ENCODE measurements at regions not wholly inside any gene's neighbourhood (a gene's known extent, or its start where the extent isn't known, plus 50 kb on each side); places are given as distances from the start of the nearest gene placed in this dataset.
A peak's percentile ranks its signal among the peaks of the same experiment; 100 is the strongest.

DNA sequence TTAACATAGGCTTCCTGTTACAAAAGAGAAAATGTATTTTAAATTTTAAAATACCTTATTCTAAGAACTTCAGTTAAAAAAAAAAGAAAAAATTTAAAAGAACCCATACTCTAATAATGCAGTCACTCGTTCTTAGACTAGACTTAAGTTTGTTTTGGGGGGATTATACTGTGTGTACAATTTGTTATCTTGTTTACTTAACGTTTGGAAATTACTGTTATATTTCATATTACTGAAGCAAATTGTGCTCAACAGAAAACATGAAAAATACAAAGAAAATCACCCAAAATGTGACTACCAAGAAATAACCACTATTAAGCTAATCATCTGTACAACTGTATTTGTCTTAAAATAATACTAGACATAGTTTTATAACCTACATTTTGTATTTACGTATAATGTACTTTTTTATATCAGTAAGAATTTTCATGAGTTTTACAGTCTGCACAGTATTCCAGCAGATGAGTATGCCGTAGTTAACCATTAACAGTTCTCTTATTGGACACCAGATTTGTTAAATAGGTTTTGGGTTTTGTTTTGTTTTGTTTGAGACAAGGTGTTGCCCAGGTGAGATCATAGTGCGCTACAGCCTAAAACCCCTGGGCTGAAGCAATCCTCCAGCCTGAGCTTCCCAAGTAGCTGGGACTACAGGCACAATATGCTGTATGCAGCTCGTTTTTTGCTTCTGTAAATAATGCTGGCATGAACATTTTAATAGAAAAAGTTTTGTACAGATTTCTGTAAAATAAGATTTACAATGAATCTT lies 88.8 kb upstream of the CHD2 start:
- no peaks in the 10 kb centered on the region for H3K27me3 Mint-ChIP-seq (ENCODE audit: unreplicated experiment)
- peak; percentile 62 for DNase-seq
- intact Hi-C loops (cut with micrococcal nuclease; ENCODE audit: unreplicated experiment) = loop anchor here (1.0 kb wide), 1 partner anchor 93 kb away; no protein-coding TSS in a partner anchor
- no peaks in the 10 kb centered on the region for H3K9me3 Mint-ChIP-seq (ENCODE audit: low read depth, unreplicated experiment)
- TF ChIP-seq, protein P1, sequence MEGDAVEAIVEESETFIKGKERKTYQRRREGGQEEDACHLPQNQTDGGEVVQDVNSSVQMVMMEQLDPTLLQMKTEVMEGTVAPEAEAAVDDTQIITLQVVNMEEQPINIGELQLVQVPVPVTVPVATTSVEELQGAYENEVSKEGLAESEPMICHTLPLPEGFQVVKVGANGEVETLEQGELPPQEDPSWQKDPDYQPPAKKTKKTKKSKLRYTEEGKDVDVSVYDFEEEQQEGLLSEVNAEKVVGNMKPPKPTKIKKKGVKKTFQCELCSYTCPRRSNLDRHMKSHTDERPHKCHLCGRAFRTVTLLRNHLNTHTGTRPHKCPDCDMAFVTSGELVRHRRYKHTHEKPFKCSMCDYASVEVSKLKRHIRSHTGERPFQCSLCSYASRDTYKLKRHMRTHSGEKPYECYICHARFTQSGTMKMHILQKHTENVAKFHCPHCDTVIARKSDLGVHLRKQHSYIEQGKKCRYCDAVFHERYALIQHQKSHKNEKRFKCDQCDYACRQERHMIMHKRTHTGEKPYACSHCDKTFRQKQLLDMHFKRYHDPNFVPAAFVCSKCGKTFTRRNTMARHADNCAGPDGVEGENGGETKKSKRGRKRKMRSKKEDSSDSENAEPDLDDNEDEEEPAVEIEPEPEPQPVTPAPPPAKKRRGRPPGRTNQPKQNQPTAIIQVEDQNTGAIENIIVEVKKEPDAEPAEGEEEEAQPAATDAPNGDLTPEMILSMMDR (IDR thresholded peaks at IDR 0.05; ENCODE audit: unreplicated experiment) = no peak
- peaks cover 27% of the 10 kb centered on the region for H3K4me1 Mint-ChIP-seq (ENCODE audit: low read depth, unreplicated experiment)
- no TSS peak for BruUV-seq (replicated peaks)
- peak overlapping the region; percentile 90 for H3K27ac Mint-ChIP-seq (ENCODE audit: unreplicated experiment)
- peak overlapping the region; percentile 68 for H3K4me3 Mint-ChIP-seq (ENCODE audit: low read depth, unreplicated experiment)
- peaks cover 40% of the 10 kb centered on the region for H3K36me3 Mint-ChIP-seq (ENCODE audit: insufficient read depth, unreplicated experiment)
- CTCF ChIA-PET = interaction anchor here (0.6 to 4.4 kb wide), 6 partner anchors 9 to 106 kb away, joined by 3 to 24 read pairs (median 6); partner anchors contain the start of gene CHD2

DNA sequence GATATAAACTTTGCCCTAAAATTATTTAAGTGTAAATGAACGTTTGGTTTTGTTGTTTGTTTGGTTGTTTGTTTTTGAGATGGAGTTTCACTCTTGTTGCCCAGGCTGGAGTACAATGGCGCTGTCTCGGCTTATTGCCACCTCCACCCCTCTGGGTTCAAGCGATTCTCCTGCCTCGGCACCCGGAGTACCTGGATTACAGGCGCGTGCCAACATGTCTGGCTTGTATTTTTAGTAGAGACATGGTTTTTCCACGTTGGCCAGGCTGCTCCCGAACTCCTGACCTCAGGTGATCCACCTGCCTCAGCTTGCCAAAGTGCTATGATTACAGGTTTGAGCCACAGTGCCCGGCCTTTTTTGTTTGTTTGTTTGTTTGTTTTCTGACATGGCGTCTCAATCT lies 87.9 kb upstream of the CHD2 start:
- H3K36me3 Mint-ChIP-seq (ENCODE audit: insufficient read depth, unreplicated experiment) = peaks cover 36% of the 10 kb centered on the region
- peak overlapping the region; percentile 90 for H3K27ac Mint-ChIP-seq (ENCODE audit: unreplicated experiment)
- DNase-seq = no peak
- CTCF ChIA-PET = interaction anchor here (0.6 to 4.4 kb wide), 6 partner anchors 8 to 105 kb away, joined by 3 to 24 read pairs (median 6); partner anchors contain the start of gene CHD2
- BruUV-seq (replicated peaks) = no TSS peak
- peak overlapping the region; percentile 68 for H3K4me3 Mint-ChIP-seq (ENCODE audit: low read depth, unreplicated experiment)
- no peaks in the 10 kb centered on the region for H3K9me3 Mint-ChIP-seq (ENCODE audit: low read depth, unreplicated experiment)
- H3K4me1 Mint-ChIP-seq (ENCODE audit: low read depth, unreplicated experiment) = peaks cover 29% of the 10 kb centered on the region
- H3K27me3 Mint-ChIP-seq (ENCODE audit: unreplicated experiment) = no peaks in the 10 kb centered on the region
- intact Hi-C loops (cut with micrococcal nuclease; ENCODE audit: unreplicated experiment) = no loop called here
- TF ChIP-seq, protein P1 (IDR thresholded peaks at IDR 0.05; ENCODE audit: unreplicated experiment) = no peak

DNA sequence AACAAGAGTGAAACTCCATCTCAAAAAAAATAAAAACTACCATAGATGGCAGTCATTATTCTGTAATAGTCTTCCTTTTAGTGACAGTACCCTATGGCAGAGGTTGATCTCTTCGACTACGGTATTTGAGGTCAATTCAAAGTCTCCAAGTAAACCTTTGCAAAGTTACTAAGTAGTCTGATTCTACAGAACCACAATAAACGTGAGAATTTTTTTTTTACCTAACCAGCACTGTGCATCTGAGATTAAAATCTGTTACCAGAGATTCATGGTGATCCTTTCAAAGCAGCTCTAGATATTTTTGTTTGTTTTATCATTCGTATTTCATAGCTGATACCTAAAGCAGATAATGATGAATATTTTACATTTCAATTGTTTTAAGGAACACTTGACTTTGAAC lies 86.6 kb upstream of the CHD2 start:
- no peak overlapping the region for H3K4me3 Mint-ChIP-seq (ENCODE audit: low read depth, unreplicated experiment)
- H3K4me1 Mint-ChIP-seq (ENCODE audit: low read depth, unreplicated experiment) = peaks cover 28% of the 10 kb centered on the region
- no TSS peak for BruUV-seq (replicated peaks)
- peaks cover 24% of the 10 kb centered on the region for H3K36me3 Mint-ChIP-seq (ENCODE audit: insufficient read depth, unreplicated experiment)
- H3K27ac Mint-ChIP-seq (ENCODE audit: unreplicated experiment) = no peak overlapping the region
- intact Hi-C loops (cut with micrococcal nuclease; ENCODE audit: unreplicated experiment) = no loop called here
- no peak for DNase-seq
- no peaks in the 10 kb centered on the region for H3K27me3 Mint-ChIP-seq (ENCODE audit: unreplicated experiment)
- no peaks in the 10 kb centered on the region for H3K9me3 Mint-ChIP-seq (ENCODE audit: low read depth, unreplicated experiment)
- TF ChIP-seq, protein P1 (IDR thresholded peaks at IDR 0.05; ENCODE audit: unreplicated experiment) = no peak
- CTCF ChIA-PET = no interaction called here

DNA sequence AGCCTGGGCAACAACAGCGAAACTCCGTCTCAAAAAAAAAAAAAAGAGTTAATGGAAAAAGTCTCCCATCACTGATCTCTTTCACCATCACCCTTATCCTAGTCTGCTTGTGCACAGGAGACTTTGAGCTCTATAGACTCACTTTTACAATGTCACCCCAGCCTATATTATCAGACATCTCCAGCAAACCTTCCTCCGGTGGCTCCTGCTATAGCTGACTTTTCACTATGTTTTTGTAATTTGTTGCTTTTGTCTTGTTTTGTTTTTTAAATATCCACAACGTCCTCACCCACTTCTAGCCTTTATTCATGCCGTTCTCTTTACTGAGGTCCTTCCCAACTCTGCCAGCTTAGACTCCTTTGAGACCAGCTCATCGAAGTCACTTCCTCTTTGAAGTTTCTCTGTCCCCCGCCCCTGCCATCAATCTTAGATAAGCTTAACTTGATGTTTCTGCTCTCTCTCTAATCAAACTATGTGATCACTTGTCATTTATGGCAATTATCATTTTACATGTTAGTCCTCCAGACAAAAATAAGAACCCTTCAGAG lies 82.7 kb upstream of the CHD2 start:
- BruUV-seq (replicated peaks) = no TSS peak
- Mint-ChIP-seq H3K4me1 (ENCODE audit: low read depth, unreplicated experiment) (peaks cover 35% of the 10 kb centered on the region), H3K36me3 (ENCODE audit: insufficient read depth, unreplicated experiment) (peaks cover 12% of the 10 kb centered on the region), H3K27me3 (ENCODE audit: unreplicated experiment) (no peaks in the 10 kb centered on the region), H3K27ac (ENCODE audit: unreplicated experiment) (no peak overlapping the region), H3K9me3 (ENCODE audit: low read depth, unreplicated experiment) (no peaks in the 10 kb centered on the region), H3K4me3 (ENCODE audit: low read depth, unreplicated experiment) (no peak overlapping the region)
- TF ChIP-seq, protein P1 (IDR thresholded peaks at IDR 0.05; ENCODE audit: unreplicated experiment) = no peak
- CTCF ChIA-PET = no interaction called here
- intact Hi-C loops (cut with micrococcal nuclease; ENCODE audit: unreplicated experiment) = no loop called here
- no peak for DNase-seq

Measured in Calu3 (cell line).